Cerebellar cortex (tissue), 1 donor: ENCODE measurements at regions not wholly inside any gene's neighbourhood (a gene's known extent, or its start where the extent isn't known, plus 50 kb on each side); places are given as distances from the start of the nearest gene placed in this dataset.

ENCODE experiments used
- DNase-seq: peaks from one replicate; pipeline ENCODE4 v3.0.0-alpha.2; 2015; ENCODE audit warnings: low spot score

DNA sequence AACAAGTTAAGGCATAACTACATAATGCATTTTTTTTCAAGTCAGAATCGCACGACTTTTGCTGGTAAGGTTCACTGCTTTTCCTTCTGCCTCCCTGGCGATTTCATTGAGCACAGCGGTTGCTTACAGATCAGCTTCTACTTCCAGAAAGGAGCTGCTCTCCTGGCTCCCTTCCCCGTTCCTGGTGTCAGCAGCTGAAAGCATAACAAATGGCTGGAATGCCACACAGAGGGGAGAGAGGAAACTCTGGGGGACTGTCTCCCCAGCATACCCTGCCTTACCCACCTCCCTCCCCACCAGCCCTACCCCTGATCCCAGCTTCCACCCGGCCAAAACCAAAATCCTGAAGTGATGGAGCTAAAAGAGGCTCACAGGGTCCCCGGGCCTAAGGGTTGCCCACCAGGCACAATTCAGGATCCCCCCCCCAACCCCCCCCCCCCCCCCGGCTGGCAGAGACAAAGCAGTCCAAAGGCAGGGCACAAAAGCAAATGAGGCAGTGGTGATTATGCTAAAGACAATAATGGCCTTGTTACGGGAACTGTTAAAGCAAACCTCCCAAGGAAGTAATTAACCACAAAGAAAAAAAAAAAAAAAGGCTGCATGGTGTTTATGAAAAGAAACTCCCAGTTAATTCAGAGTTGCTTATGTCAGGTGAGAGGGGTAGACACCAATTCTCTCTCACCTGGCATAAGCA, 126.1 kb upstream of the WWC1 start:
- DNase-seq, result no peak

DNA sequence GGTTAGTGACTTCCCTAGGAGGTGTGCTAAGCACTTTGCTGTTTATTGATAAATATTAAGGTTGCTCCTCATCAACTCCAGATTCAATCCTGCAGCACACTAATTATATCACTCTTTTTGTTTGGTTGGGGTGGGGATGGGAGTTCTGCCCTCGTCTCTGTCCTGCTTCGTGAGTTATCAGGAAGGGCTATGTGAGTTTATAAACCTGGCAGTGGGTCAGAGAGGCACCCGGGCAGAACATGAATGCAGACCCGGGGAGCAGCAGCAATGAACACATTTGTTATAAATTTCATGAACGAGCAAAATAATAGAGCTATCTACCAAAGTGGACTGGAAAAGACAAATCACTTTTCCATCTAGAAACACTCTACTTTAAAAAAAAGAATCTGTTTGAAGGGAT, 125.5 kb upstream of the WWC1 start:
- no peak for DNase-seq

DNA sequence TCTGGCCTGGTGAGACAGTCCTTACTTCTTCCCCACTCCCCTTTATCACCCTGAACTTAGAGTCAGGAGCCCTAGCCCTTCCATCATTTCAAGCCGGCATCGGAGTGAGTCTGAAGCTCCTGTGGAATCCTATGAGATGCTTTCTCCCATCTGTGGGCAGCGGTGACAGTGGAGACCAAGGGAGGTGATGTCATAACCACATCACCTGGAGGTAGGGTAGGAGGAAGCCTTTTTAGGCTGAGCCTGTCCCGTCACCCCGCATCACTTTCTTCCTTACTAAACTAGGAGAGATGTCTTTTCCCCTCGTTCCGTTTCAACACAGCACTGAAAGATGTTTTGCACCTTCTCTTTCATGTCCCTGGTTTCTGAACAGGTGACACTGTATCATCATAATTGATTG, 124.1 kb upstream of the WWC1 start:
- no peak for DNase-seq

DNA sequence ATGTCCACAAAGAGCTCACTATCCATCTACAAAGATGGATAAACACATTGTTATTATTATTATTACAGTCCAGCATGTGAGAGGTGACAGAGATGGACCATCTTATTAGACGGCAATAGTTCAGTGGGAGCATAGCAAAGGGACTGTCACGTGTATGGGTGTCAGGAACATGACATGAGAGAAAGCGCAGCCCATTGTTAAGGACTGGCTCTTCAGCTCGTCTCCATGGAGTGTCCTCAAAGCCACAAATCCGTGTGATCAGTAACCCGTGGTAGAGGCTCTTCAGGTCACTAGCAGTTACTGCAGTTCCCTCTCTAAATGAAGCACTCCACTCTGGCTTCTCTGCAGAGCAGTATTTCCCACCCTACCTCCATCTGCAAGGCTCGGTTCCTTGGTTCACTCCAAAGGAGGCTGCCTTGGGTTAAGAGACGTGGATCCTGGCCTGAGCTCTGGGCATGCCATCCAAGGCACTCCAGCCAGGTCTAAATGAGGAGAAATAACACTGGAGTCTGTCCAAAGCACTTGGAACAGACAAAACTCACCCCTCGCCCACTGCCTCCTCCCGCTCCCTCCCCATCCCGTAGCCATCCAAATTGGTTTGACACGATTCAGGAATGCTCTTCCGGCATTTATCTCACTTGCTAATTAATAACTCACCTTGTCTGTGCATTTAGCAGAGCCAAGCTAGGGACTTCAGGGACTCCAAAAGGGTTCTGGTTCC, 122.3 kb upstream of the WWC1 start:
- no peak for DNase-seq

DNA sequence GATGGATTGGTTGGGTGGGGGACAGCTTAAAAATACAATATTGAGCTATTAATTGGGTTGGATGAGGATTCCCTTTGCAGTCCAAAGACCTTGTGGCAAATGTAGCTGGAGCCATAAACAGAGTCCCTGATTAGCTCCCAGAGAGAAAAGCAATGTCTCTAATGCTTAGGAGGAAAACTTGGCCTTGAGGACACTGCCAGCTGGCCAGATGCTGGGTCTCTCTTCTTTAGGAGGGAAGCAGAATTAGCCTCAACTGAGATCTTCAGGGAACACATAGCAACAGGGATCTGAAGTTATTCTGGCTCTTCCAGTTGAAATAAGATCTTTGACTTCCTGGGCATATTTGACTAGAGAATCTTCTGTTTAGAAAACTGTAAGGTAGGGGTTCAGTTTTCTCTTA, 121.7 kb upstream of the WWC1 start:
- DNase-seq, result no peak

DNA sequence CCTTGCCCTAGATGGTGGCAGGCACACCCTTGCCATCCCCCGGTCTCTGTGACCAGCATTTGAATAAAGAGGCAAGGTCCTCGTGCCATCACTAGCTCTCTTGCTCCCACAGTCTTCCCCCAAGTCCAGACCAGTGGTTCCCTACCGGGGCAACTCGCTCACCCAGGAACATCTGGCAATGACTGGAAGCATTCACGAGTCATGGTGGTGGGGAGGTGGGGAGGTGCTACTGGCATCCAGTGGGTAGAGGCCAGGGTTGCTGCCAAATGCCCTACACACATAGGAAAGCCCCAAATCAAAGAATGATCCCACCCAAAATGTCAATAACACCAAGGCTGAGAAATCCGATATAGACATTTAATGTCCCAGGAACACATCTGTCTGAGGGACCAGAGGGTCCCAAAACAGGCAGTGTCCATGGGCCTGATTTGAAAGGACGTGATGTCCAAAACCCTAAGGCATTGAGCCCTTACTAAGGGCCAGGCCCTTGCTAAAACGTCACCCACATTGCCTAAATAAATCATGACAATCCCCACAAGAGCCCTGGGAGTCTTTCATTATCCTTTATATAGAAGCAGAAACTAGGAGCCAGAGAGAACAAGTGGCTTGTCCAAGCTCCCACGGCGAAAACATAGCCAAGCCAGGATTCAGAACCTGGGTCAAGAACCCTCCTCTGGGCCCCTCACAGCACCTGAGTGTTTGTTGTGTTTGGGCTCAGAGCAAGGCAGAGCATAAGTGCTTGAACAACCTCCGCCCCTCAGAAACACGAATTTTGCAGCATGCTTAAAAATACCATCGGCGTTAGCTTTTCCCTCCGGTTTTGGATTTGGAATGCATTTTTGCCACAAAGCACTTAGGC, 119.3 kb upstream of the WWC1 start:
- DNase-seq, result no peak

DNA sequence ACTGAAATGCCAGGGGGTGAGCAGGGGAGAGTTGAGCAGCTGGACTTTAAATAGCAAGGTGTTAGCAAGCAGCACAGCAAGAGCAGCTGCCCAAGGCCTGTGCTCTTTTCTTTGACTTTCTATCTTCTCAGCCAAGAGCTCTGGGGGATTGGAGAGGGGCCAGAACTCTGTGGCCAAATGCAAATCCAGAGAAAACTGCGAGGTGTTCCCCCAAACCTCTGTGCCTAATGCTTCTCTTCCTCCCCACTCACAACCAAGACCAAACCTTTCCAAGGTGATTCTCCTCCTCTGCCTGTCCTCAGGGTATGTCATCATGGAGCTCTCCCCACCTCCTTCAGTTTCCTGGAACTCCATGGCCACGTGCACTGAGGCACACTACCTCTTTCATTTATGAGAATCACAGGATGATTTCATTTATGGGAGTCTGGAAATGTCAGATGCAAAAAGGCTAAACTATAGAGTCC, 118.7 kb upstream of the WWC1 start:
- DNase-seq, result no peak

DNA sequence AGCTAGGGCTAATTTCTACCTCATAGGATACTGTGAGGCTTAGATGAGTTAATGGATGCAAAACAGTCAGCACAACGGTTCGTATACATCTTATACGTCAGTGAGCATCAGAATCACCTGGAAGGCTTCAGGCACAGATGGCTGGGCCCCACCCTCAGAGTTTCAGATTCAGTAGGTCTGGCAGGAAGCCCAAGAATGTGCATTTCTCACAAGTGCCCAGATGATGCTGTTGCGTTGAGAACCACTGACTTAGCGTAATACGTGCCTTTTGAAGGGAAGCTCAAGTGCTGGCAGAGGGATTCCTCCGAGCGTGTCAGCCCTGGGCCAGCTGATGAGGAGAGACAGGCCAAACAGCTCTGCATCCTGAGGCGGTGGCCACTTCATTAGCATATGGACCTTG, 117.1 kb upstream of the WWC1 start:
- DNase-seq, result no peak

DNA sequence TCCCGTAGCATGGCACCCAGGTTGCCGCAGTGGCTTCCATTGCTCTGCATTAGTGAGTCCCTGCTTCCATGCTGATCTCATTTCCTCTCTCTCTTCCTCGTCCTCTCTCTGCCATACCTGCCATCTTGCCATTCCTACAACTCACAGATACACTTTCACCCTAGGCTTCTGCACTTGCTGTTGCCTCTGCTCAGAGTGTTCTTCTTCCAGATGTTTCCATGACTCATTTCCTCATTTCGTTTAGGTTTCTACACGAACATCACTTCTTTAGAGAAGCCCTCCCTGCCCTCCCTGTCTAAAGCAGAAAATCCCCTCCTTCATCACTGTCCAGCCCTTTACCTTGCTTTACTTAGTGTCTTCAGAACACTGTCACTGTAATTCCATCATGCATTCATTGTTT, 115.2 kb upstream of the WWC1 start:
- no peak for DNase-seq

DNA sequence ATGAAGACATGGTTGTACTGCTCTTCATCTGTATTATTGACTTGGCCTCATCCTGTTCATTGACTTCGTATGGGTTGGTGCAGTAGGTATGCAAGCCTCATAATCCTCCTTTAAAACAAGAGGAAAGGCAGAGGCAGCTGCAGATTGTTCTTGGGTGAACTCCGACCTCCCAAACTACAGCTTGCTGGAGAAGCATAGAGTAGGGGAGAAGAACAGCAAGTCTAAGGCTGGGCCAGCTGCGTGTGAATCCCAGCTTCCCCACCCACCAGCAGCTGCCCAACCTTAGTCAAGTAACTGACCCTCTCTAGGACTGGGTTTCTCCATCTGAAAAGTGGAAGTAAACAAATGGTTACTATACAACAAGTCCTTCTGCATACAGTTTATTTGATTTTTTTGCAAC, 114.5 kb upstream of the WWC1 start:
- DNase-seq, result no peak

DNA sequence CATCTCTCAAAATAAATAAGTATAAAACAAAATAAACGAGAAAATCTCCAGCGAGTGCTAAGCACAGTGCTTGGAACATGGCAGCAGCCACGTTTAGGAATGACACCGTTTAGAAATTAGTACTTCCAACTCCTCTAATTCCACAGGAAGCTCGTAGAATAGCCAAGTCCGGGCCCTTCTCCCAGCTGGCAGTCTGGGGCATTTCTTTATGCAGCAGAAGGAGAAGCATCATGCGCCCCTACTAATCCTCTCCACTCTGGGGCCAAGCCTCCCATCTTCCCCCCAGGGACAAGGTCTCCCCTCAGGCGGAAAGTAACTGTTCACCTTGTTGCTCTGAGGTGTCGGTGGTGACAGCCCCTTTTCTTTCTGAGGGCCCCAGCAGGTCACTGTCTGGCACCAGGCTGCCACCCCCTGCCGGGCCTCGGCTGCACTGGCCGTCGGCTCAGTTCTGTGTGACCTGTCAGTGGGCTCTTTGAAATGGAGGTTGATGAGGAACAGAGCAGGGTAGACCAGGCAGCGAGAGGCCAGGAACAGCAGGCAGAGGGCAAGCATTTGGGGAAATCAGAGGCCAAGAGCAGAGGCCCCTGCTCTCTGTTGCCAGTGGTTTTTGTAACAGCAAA, 113.5 kb upstream of the WWC1 start:
- peak; percentile 23 for DNase-seq

DNA sequence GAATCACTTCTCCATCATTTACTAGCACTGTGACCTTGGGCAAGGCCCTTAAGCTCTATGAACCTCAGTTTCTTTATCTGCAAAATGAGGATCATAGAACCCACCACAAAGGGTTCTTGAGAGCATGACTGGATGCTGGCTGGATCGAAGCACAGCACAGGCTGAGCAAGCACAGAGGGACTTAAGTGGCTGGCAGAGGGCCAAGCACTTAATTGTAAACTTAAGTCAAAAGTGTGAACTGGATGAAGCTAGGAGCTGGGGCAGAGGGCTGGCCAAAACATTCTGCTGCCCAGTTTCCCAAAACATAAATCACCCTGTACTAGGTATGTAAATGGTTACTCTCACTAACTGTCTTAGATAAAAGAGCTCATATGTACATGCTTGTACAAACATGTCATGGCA, 112.3 kb upstream of the WWC1 start:
- no peak for DNase-seq

DNA sequence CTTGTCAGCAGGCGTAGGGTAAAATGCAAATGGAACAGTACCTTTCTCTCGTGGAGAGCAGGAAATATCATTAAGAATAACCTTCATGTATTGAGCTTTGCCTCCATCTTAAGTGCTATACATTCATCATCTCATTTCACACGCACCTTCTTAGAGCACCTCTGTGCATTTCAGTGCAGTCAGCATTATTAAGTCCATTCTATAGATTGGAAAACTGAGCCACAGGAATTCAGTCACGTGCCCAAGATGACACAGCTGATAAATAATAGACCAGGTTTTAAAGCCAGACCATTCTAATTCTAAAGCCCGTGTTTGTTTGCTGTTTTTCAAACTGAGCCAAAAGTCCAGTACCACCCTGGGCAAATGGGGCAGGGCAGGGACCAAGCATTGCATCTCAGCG, 109.2 kb upstream of the WWC1 start:
- DNase-seq, result no peak

DNA sequence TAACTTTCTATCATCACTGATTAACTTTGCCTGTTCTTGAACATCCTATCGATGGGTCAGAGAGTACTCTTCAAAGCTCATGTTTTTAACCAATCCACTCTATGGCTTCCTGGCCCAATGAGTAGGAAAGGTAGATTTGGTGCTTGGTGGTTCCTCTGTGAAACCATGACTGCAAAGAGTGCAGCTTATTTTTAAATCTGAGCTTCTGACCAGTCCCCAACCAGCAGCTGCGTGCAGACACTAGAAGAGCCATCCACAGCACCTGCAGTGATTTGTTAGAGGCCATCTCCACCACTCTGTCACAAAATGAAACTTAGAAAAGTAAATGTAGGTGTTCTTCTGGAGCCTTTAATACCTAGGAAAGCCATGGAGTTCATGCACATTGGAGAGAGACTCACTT, 107.3 kb upstream of the WWC1 start:
- no peak for DNase-seq

DNA sequence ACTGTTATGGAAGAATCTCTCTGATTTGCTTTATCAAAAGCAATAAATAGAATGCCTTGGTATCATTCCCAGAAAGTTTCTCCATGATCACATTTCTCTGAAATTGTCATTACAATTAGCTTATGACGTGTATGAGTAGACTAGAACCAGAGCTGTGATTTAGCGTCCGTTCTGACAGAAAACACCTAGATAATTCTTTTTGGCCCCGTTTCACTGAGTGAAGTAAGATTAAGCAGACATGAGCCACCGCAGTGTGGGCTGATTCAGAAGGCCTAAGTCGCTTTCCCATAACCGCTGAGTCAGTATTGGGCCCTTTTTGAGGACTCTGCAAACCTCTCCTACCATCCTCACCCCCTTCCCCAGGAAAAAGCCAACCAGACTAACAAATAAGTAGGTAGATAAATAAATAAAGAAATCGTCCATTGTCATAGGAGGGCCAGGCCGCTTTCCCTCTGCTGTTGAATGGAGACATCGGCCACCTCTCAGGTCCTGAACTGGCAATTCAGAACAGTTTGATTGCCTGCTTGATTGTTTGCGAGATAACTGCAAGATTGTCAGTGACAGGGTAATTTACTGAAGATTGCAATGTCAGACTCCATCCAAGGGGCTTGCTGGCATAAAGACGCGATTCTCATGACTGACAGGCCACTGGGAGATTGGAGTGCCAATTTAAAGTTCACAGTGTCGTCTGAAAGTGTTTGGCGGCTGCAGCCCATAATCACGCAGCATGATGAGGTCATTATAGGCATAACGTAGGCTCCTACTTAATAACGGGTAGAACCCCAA, 105.0 kb upstream of the WWC1 start:
- no peak for DNase-seq

DNA sequence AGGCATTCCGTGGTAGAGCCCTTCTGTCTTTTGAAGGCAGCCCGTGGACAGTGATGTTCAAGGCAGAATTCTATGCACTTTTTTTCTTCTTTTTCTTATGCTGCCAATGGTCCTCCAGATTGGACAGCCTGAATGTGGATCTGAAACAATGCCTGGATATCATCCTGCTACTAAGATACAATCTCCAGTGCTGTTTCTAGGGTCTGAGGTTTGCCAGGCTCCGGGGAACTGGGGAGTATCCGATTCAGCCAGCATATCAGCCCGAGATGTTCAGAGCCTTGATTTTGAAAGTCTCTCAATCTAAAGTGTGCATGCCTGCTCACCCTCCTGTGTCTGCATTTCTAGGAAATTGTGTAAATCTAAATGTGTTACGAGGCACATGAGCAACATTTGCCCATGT, 103.8 kb upstream of the WWC1 start:
- DNase-seq, result no peak

DNA sequence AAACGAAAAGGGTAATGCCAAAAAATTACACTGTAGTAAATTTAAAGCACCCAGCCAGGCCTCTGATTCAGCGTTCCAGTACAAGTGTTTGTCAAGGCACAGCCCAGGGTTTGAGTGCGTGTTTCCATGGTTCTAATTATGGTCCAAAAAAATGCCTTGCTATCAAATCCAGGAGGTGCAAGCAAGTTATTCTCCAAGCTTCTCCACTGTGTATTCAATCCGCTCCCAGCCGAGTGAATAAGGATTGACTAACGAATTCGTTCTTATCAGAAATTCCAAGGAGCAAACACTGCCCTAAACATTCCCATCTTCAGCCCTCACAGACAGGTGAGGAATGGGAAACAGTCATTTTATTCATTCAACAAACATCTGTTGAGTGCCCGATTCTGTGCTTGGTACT, 103.3 kb upstream of the WWC1 start:
- DNase-seq, result no peak

DNA sequence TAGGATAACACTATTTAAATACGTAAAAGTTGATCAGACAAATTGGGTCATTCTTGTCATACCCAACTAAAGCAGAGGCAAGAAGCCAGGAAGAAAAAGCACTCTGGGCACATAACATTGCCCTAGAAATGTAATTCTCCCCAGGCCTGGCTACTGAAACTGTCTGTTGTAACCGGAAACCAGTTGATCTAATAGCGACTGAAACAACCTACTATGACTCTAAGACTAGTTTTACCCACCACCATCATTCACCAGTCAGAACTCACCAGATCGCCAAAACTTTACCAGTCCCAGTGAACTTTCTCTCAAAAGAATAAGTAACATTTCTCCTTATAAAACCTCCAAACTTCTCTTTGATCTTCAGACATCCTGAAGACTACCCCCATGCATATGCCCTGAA, 99.3 kb upstream of the WWC1 start:
- DNase-seq, result no peak

DNA sequence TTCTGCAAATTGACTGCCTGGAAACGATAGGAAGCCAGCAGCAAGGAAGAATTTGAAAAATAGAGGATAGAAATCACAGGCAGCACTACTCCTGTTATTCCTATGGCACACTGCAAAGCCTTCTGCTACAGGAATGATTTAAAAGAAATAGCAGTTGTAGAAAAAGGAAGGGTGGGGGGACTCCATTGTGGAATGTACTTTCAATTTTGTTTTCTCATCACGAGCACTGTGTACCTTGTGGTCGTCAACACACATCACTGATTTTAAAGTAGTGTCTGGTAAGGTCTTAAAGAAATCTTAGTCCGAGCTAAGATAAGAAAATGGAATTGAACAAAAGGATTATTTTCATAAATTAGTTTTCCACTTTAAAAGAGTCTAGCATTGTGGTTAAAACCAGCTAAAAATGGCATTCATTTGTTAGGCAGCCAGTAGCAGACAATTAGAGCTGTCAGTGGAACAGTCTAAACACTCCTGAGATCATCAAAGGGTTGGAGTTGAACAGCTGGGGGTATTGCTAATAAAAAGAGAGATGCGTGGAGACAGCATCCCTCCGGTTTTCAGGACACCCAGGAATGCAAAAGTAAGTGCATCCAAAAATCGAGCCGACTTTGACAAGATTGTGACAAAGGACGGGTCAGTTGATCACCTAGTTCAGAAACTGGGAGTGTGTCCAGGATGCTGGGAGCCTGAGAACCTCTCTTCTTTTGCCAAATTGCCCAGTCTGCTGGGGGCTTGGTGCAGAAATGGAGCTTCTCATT, 97.8 kb upstream of the WWC1 start:
- peak; percentile 34 for DNase-seq

DNA sequence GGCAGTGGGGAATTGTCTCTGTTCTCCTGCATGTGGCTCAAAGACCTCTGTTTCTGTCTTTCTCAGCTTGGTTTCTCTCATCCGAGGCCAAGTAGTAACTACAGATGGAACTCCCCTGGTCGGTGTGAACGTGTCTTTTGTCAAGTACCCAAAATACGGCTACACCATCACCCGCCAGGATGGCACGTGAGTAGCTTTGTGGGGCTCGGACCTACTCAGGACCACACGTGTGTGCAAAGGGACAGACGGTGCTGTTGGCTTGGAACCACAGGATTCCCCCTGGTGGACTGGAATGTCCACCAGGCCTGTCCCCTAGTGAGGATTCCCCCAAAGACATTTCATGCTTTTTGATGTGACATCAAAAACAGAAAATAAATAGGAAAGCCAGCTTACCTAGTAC, 96.3 kb upstream of the WWC1 start:
- no peak for DNase-seq

DNA sequence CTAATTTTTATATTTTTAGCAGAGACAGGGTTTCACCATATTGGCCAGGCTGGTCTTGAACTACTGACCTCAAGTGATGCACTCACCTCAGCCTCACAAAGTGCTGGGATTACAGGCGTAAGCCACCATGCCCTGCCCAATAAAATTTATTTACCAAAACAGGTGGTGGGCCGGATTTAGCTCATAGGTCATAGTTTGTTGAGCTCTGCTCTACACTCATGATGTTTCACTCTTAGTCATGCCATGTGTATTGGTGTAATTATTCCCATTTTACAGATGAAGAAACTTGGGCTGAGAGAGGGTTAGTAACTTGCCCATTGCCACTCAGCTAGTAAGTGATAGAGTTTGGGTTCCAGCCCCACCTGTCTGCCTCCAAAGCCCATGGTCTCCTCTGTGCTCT, 93.1 kb upstream of the WWC1 start:
- no peak for DNase-seq
